ENCODE measurements at regions not wholly inside any gene's neighbourhood (a gene's known extent, or its start where the extent isn't known, plus 50 kb on each side); places are given as distances from the start of the nearest gene placed in this dataset.

- intact Hi-C loops (cut with micrococcal nuclease), result no loop called here
- no peak for TF ChIP-seq CTCF (IDR thresholded peaks at IDR 0.05; ENCODE audit: unreplicated experiment)
- BruUV-seq (replicated peaks), result no TSS peak
- Mint-ChIP-seq H3K9me3 (ENCODE audit: unreplicated experiment) (no peaks in the 10 kb centered on the region), H3K27ac (ENCODE audit: low read depth, unreplicated experiment) (no peak overlapping the region), H3K36me3 (ENCODE audit: insufficient read depth, unreplicated experiment) (no peaks in the 10 kb centered on the region), H3K4me3 (ENCODE audit: unreplicated experiment) (no peak overlapping the region), H3K27me3 (ENCODE audit: insufficient read depth, unreplicated experiment) (peaks cover 99% of the 10 kb centered on the region), H3K4me1 (ENCODE audit: insufficient read depth, unreplicated experiment) (no peaks in the 10 kb centered on the region)
- POLR2A ChIA-PET, result no interaction called here
- CTCF ChIA-PET, result interaction anchor here (0.5 to 0.7 kb wide), 3 partner anchors 293 to 781 kb away, joined by 3 to 5 read pairs (median 4); no protein-coding TSS in a partner anchor
- DNase-seq (ENCODE audit: unreplicated experiment), result no peak
These were observed 688.9 kb upstream of the KIF2B start for GRCh38 chr17:53133876-53134275.

- POLR2A ChIA-PET, result no interaction called here
- H3K36me3 Mint-ChIP-seq (ENCODE audit: insufficient read depth, unreplicated experiment), result no peaks in the 10 kb centered on the region
These were observed 692.9 kb upstream of the KIF2B start for GRCh38 chr17:53129863-53130262.

GRCh38 chr17:53127331-53127730, 695.4 kb upstream of the KIF2B start:
- BruUV-seq (replicated peaks), result no TSS peak
- Mint-ChIP-seq H3K27ac (ENCODE audit: low read depth, unreplicated experiment) (no peak overlapping the region), H3K4me1 (ENCODE audit: insufficient read depth, unreplicated experiment) (no peaks in the 10 kb centered on the region), H3K9me3 (ENCODE audit: unreplicated experiment) (no peaks in the 10 kb centered on the region), H3K27me3 (ENCODE audit: insufficient read depth, unreplicated experiment) (peaks cover 95% of the 10 kb centered on the region), H3K36me3 (ENCODE audit: insufficient read depth, unreplicated experiment) (no peaks in the 10 kb centered on the region), H3K4me3 (ENCODE audit: unreplicated experiment) (no peak overlapping the region)
- DNase-seq (ENCODE audit: unreplicated experiment), result no peak
- no peak for TF ChIP-seq CTCF (IDR thresholded peaks at IDR 0.05; ENCODE audit: unreplicated experiment)
- intact Hi-C loops (cut with micrococcal nuclease), result no loop called here
- POLR2A ChIA-PET, result interaction anchor here (0.6 kb wide), 1 partner anchor 748 kb away, joined by 3 read pairs; no protein-coding TSS in a partner anchor
- CTCF ChIA-PET, result no interaction called here

More at GRCh38 chr17:53129863-53130262, 692.9 kb upstream of the KIF2B start:
- CTCF ChIA-PET, result no interaction called here
- no peak overlapping the region for H3K4me3 Mint-ChIP-seq (ENCODE audit: unreplicated experiment)
- H3K27ac Mint-ChIP-seq (ENCODE audit: low read depth, unreplicated experiment), result no peak overlapping the region
- peaks cover 95% of the 10 kb centered on the region for H3K27me3 Mint-ChIP-seq (ENCODE audit: insufficient read depth, unreplicated experiment)
- H3K4me1 Mint-ChIP-seq (ENCODE audit: insufficient read depth, unreplicated experiment), result no peaks in the 10 kb centered on the region
- no TSS peak for BruUV-seq (replicated peaks)
- no peak for TF ChIP-seq CTCF (IDR thresholded peaks at IDR 0.05; ENCODE audit: unreplicated experiment)
- no peaks in the 10 kb centered on the region for H3K9me3 Mint-ChIP-seq (ENCODE audit: unreplicated experiment)
- DNase-seq (ENCODE audit: unreplicated experiment), result no peak
- intact Hi-C loops (cut with micrococcal nuclease), result no loop called here

- BruUV-seq (replicated peaks), result no TSS peak
- ChIA-PET CTCF (interaction anchor here (0.6 kb wide), 1 partner anchor 988 kb away, joined by 3 read pairs; no protein-coding TSS in a partner anchor), POLR2A (no interaction called here)
- H3K4me3 Mint-ChIP-seq (ENCODE audit: unreplicated experiment), result no peak overlapping the region
- no peaks in the 10 kb centered on the region for H3K9me3 Mint-ChIP-seq (ENCODE audit: unreplicated experiment)
- intact Hi-C loops (cut with micrococcal nuclease), result no loop called here
- H3K4me1 Mint-ChIP-seq (ENCODE audit: insufficient read depth, unreplicated experiment), result no peaks in the 10 kb centered on the region
- H3K27ac Mint-ChIP-seq (ENCODE audit: low read depth, unreplicated experiment), result no peak overlapping the region
- peaks cover 86% of the 10 kb centered on the region for H3K27me3 Mint-ChIP-seq (ENCODE audit: insufficient read depth, unreplicated experiment)
- no peak for TF ChIP-seq CTCF (IDR thresholded peaks at IDR 0.05; ENCODE audit: unreplicated experiment)
- no peak for DNase-seq (ENCODE audit: unreplicated experiment)
- no peaks in the 10 kb centered on the region for H3K36me3 Mint-ChIP-seq (ENCODE audit: insufficient read depth, unreplicated experiment)
These were observed 699.8 kb upstream of the KIF2B start for GRCh38 chr17:53122966-53123365.
